Calu3 (cell line): ENCODE measurements at regions not wholly inside any gene's neighbourhood (a gene's known extent, or its start where the extent isn't known, plus 50 kb on each side); places are given as distances from the start of the nearest gene placed in this dataset.

Experiments
- BruUV-seq: library from RNA; stranded (reverse); fragments of 400-500 nt; replicated peaks from 2 replicates; lab custom pipeline; 2021; lab: Mats Ljungman, UMichigan
- CTCF ChIA-PET: fragments of 300-600 bp; sonication (Branson Sonifier 250); formaldehyde crosslinking; loops from one replicate; lab custom pipeline; 2022; ENCODE audit warnings: antibody characterized with exemption; lab: Charles Lee
- DNase-seq: peaks from one replicate; pipeline ENCODE4 v3.0.0; 2022
- H3K27ac Mint-ChIP-seq: one replicate; pipeline ENCODE4 v1.8.0; 2022; ENCODE audit warnings: mixed read lengths; ENCODE audit not compliant: unreplicated experiment
- H3K27me3 Mint-ChIP-seq: one replicate; pipeline ENCODE4 v1.8.0; 2022; ENCODE audit warnings: mixed read lengths; ENCODE audit not compliant: unreplicated experiment
- H3K36me3 Mint-ChIP-seq: one replicate; pipeline ENCODE4 v1.8.0; 2022; ENCODE audit warnings: mild to moderate bottlenecking, moderate library complexity, mixed read lengths; ENCODE audit not compliant: insufficient read depth, unreplicated experiment
- H3K4me1 Mint-ChIP-seq: one replicate; pipeline ENCODE4 v1.8.0; 2022; ENCODE audit warnings: mild to moderate bottlenecking, low read depth, mixed read lengths; ENCODE audit not compliant: unreplicated experiment
- H3K4me3 Mint-ChIP-seq: one replicate; pipeline ENCODE4 v1.8.0; 2022; ENCODE audit warnings: mild to moderate bottlenecking, low read depth, moderate library complexity, mixed read lengths; ENCODE audit not compliant: unreplicated experiment
- H3K9me3 Mint-ChIP-seq: one replicate; pipeline ENCODE4 v1.8.0; 2022; ENCODE audit warnings: low read depth, mixed read lengths; ENCODE audit not compliant: unreplicated experiment
- CTCF ChIP-seq: fragments of 200-600 bp; IDR thresholded peaks from one replicate; pipeline ENCODE4 v1.8.0; 2022; ENCODE audit warnings: antibody characterized with exemption; ENCODE audit not compliant: unreplicated experiment
- intact Hi-C: fragments of 100-400 bp; cut with micrococcal nuclease; formaldehyde crosslinking; loops from one replicate; pipeline ENCODE4 v1.10.0; 2022; ENCODE audit not compliant: unreplicated experiment

- Mint-ChIP-seq H3K4me1 (no peaks in the 10 kb centered on the region), H3K36me3 (no peaks in the 10 kb centered on the region), H3K4me3 (no peak overlapping the region), H3K9me3 (peaks cover under 1% of the 10 kb centered on the region), H3K27me3 (no peaks in the 10 kb centered on the region), H3K27ac (no peak overlapping the region)
- no peak for TF ChIP-seq CTCF
- intact Hi-C loops, result loop anchor here (1.0 kb wide), 1 partner anchor 10 kb away; no protein-coding TSS in a partner anchor
- no peak for DNase-seq
- BruUV-seq, result no TSS peak
- CTCF ChIA-PET, result no interaction called here
Measured at GRCh38 chr2:193294371-193294770, 1099.6 kb upstream of the TMEFF2 start.

- TF ChIP-seq CTCF, result no peak
- CTCF ChIA-PET, result no interaction called here
- BruUV-seq, result no TSS peak
- H3K36me3 Mint-ChIP-seq, result no peaks in the 10 kb centered on the region
- no peaks in the 10 kb centered on the region for H3K9me3 Mint-ChIP-seq
- H3K27me3 Mint-ChIP-seq, result no peaks in the 10 kb centered on the region
- no peaks in the 10 kb centered on the region for H3K4me1 Mint-ChIP-seq
- intact Hi-C loops, result no loop called here
- H3K27ac Mint-ChIP-seq, result no peak overlapping the region
- DNase-seq, result no peak
- no peak overlapping the region for H3K4me3 Mint-ChIP-seq
Measured at GRCh38 chr2:193279361-193279760, 1084.6 kb upstream of the TMEFF2 start.

GRCh38 chr2:193276988-193277387, 1082.3 kb upstream of the TMEFF2 start:
- CTCF ChIA-PET, result no interaction called here
- BruUV-seq, result no TSS peak
- Mint-ChIP-seq H3K9me3 (peaks cover 5% of the 10 kb centered on the region), H3K27me3 (no peaks in the 10 kb centered on the region), H3K4me1 (no peaks in the 10 kb centered on the region), H3K27ac (no peak overlapping the region), H3K4me3 (no peak overlapping the region), H3K36me3 (no peaks in the 10 kb centered on the region)
- no peak for DNase-seq
- intact Hi-C loops, result no loop called here
- TF ChIP-seq CTCF, result no peak

- TF ChIP-seq CTCF, result no peak
- intact Hi-C loops, result no loop called here
- BruUV-seq, result no TSS peak
- Mint-ChIP-seq H3K36me3 (no peaks in the 10 kb centered on the region), H3K4me3 (no peak overlapping the region), H3K9me3 (peaks cover 8% of the 10 kb centered on the region), H3K27ac (no peak overlapping the region), H3K27me3 (no peaks in the 10 kb centered on the region), H3K4me1 (no peaks in the 10 kb centered on the region)
- CTCF ChIA-PET, result no interaction called here
- DNase-seq, result no peak
Measured at GRCh38 chr2:193276560-193276959, 1081.8 kb upstream of the TMEFF2 start.

GRCh38 chr2:193276069-193276468, 1081.3 kb upstream of the TMEFF2 start:
- BruUV-seq, result no TSS peak

More at GRCh38 chr2:193276069-193276468, 1081.3 kb upstream of the TMEFF2 start:
- DNase-seq, result no peak
- no peaks in the 10 kb centered on the region for H3K36me3 Mint-ChIP-seq
- peaks cover 8% of the 10 kb centered on the region for H3K9me3 Mint-ChIP-seq
- H3K27ac Mint-ChIP-seq, result no peak overlapping the region
- CTCF ChIA-PET, result no interaction called here
- TF ChIP-seq CTCF, result no peak
- H3K27me3 Mint-ChIP-seq, result no peaks in the 10 kb centered on the region
- H3K4me1 Mint-ChIP-seq, result no peaks in the 10 kb centered on the region
- intact Hi-C loops, result no loop called here
- no peak overlapping the region for H3K4me3 Mint-ChIP-seq
